Left kidney (tissue), 1 donor: ENCODE measurements at regions not wholly inside any gene's neighbourhood (a gene's known extent, or its start where the extent isn't known, plus 50 kb on each side); places are given as distances from the start of the nearest gene placed in this dataset.
A peak's percentile ranks its signal among the peaks of the same experiment; 100 is the strongest.

Experiments used
- DNase-seq: peaks from one replicate; pipeline ENCODE4 v3.0.0-alpha.2; 2013

DNA sequence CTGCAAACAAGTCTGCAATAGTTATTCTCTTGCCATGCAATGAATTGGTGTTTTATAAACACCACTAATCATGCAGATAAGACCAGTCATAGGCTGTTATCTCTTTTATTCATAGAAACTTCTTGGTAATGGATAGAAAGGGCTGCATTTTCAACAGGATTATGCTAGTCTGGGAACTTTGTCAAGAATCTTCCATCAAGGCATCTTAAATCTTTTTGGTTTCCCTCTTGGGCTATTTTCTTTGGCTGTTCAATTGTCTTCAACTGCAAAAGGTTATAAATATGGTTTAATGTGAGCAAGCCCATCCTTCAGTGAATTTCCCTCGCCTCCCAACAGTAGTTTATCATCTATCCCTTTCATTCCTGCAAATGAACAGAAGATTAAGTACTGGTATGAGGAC is 59.0 kb upstream of the MINAR1 start:
- DNase-seq = peak; percentile 27

DNA sequence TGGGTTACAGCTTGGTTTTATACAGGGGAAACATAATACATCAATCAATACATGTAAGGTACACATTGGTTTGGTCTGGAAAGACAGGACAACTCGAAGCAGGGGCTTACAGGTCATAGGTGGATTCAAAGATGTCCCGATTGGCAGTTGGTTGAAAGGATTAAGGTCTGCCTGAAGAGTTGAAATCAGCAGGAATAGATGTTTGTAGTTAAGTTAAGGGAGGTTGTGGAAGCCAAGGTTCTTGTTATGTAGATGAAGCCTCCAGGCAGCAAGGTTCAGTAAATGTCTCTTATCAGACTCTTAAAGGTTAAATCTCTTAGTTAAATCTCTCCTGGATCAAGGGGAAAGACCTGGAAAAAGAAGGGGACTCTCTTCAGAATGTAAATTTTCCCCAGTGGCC is 58.4 kb upstream of the MINAR1 start:
- no peak for DNase-seq

DNA sequence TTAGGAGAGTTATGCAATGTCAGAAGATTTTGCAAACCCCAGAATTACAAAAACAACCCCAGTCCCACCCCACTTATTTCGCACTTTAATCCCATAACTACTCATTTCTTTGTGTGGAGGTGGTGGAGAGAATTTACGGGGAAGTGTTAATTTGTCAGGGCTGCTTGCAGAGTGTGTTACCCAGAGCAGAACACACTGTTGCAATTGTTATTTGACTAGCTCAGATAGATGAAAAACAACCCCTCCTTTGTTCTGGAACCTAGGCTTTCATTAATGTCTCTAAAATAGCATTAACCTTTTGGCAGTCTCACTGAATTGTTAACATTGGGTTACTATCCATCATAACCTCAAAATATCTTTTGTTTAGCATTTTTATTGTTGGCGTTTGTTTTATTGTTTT is 55.8 kb upstream of the MINAR1 start:
- DNase-seq = no peak

DNA sequence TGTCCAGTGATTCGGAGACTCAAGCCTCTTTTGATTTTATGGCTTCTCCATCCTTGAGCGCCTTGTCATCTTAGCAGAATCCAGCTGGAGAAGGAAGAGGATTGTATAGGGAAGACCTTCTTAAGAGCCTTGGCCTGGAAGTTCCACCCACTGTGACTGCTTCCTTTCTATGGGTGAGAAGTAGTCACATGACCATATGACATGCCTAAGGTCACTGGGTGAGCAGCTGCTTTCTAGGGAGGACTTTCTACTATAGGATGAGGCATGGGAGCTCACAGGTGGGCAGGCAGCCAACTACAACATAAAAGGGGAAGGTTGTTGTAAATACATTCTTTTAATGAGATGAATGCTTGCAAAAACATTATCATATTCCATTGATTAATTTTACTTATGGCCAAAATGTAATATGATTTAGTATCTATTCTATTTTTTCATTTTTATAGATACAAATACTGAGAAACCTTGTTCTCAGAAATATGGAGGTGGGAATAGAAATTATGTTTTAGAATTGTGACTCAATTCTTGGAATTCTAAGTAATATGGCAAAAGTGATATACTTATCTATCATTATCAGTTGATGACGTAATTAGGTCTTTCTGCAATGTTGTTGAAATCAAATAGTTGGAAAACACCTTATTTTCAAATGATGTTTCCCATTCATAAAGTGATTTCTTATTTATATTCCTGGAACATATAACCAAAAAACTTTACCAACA is 53.6 kb upstream of the MINAR1 start:
- no peak for DNase-seq

DNA sequence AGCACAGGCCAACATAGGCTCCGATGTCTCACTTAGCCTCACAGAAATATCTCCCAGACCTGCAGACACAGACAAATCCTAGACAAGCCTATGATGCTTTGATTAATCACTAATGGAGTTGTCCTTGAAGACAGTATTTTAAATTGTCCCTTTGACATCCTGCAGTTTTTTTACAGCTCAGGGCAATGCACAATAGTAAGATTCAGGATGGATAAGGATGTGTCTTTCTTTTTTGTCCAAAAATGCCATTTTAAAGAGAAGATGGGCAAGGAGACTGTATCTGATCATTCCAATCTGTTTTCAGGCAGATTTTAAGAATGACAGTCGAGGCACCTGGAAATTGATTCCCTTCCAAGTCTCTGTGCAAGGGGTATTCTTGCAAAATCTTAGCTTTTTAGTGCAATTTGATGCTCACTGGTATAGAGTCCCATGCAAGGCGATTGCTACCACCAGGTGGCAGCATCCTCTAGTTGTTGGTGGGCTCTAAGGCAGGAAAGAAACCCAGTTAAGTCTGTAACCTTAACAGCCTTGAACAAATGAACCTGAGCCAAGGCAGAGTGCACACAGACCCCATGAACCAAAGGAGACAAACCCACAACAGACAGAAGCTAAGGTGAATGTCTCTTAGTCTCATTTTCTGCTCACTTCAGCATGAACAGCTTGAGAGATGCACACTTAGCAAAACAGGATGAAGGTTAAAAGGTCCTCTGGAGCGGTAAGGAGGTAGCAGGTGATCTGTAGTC is 51.2 kb upstream of the MINAR1 start:
- peak; percentile 75 for DNase-seq

DNA sequence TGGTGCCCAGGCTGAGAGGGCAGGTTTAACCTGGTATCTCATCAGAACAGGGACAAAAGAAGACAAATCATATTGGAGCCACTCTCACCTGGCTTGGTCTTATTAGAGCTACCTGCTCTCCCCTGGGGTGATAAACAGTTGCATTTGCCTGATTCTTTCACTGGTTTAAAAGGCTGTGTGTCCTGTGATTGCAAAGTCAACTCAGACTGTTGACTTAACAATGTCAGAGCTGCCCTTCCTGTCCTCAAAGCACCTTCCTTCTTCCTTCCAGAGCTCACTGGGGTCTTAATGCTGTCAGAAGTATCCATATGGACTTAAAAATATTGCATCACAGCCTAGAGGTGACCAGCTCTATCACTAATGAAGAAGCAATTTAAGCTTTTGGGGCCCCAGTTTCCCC is 50.5 kb upstream of the MINAR1 start:
- no peak for DNase-seq
